Coronary artery (tissue), 2 donors: ENCODE measurements at regions not wholly inside any gene's neighbourhood (a gene's known extent, or its start where the extent isn't known, plus 50 kb on each side); places are given as distances from the start of the nearest gene placed in this dataset.
A peak's percentile ranks its signal among the peaks of the same experiment; 100 is the strongest.

Experiments
- DNase-seq: peaks from one replicate; pipeline ENCODE4 v3.0.0-alpha.2; 2017; ENCODE audit warnings: low spot score
- H3K27ac ChIP-seq, 2 donors: fragments of 200-600 bp; sonication (generic); one replicate each; pipeline ENCODE4 v1.5.1; 2016 to 2019
- H3K4me3 ChIP-seq: fragments of 200-600 bp; sonication (generic); 2 replicates; pipeline ENCODE4 v1.5.1; 2016; ENCODE audit warnings: mild to moderate bottlenecking, moderate library complexity
- TF ChIP-seq, protein P1 (sequence below): fragments of 200-600 bp; sonication (generic); IDR thresholded peaks from one replicate; pipeline ENCODE4 v1.5.1; 2019; ENCODE audit warnings: antibody characterized with exemption

DNA sequence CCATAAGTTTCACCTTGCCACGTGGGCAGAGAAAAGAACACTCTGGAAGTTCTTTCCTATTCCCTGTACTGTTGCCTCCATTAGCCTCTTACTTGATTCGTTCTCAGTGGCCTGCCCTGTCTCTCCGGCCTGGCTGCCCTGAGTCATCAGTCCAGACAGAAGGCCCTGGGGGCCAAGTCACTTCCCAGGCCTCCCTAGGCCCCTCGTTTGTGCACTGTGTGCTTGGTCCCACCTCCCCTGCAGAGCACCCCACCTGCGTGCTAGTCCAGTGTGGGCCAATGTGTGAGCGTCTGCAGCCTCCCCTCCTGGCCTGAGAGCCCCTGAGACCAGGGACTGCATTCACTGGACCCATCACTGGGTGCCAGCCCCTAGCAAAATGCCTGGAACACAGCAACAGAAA is 191.2 kb upstream of the RREB1 start:
- Histone ChIP-seq H3K4me3 (no peak overlapping the region), H3K27ac (peak overlapping the region in 1 of 2 donors; percentile 70)
- DNase-seq, result no peak
- TF ChIP-seq, protein P1, sequence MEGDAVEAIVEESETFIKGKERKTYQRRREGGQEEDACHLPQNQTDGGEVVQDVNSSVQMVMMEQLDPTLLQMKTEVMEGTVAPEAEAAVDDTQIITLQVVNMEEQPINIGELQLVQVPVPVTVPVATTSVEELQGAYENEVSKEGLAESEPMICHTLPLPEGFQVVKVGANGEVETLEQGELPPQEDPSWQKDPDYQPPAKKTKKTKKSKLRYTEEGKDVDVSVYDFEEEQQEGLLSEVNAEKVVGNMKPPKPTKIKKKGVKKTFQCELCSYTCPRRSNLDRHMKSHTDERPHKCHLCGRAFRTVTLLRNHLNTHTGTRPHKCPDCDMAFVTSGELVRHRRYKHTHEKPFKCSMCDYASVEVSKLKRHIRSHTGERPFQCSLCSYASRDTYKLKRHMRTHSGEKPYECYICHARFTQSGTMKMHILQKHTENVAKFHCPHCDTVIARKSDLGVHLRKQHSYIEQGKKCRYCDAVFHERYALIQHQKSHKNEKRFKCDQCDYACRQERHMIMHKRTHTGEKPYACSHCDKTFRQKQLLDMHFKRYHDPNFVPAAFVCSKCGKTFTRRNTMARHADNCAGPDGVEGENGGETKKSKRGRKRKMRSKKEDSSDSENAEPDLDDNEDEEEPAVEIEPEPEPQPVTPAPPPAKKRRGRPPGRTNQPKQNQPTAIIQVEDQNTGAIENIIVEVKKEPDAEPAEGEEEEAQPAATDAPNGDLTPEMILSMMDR, result no peak

GRCh38 chr6:6918216-6918983 is 189.4 kb upstream of the RREB1 start:
- TF ChIP-seq, protein P1, result no peak
- DNase-seq, result no peak
- Histone ChIP-seq H3K27ac (no peak overlapping the region), H3K4me3 (no peak overlapping the region)

DNA sequence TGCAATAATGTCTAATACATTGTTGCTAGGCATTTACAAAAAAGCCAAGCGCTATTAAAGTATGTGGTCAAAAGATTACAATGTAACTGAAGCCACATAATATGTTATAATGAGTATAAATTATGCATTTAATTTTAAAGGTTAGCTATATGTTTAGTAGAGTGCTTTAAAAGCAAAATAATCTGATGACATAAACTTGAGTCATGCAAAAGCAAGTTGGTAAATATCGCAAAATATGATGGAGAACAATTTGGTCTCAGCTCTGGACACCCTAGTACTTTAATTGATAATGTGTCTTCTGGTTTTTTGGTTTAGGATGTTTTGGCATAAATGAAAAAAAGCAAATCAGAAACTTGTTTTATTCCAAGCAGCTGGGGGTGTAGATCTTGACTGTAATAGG is 188.6 kb upstream of the RREB1 start:
- Histone ChIP-seq H3K27ac (no peak overlapping the region), H3K4me3 (no peak overlapping the region)
- TF ChIP-seq, protein P1, result no peak
- no peak for DNase-seq

DNA sequence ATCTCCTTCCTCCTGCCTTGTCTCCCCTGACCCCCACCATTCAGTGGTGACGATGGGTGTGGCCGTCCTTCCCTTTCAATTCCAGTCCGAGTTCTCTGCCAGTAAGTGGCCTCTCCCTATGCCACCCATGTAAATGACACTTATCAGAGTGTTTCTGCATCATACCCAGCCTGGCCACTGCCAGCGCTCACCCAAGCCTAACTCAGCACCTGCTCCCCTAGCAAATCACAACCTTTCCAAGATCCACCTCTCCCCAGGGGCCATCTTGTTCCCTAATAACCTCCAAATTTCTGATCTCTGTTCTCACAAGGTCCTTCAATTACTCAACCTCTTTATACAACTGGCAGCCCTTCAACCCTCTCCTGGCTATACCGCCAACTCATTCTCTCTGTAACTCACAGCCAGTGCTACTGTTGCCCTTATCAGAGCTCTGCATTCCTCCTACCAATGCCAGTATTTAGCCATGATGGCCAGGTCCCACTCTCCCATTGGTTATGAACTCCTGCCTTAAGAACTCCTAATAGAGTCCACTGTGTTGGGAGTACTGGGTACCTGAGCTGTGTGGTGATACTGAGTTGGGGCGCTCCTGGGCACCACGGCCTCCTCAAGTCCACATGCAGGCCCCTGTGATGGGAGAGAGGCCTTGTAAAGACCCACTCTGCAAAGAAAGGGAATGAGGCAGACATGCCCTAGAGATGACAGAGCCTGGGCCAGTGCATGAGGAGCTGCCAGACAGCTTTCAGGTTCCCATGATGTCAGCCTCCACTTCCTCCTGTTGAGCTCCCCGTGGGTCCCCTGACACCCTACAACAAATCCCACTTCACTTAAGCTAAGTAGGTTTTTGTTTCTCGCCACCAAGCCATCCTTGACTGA is 187.4 kb upstream of the RREB1 start:
- Histone ChIP-seq H3K4me3 (no peak overlapping the region), H3K27ac (no peak overlapping the region)
- DNase-seq, result no peak
- TF ChIP-seq, protein P1, result no peak

GRCh38 chr6:6920987-6921313 is 186.8 kb upstream of the RREB1 start:
- Histone ChIP-seq H3K27ac (no peak overlapping the region), H3K4me3 (no peak overlapping the region)
- TF ChIP-seq, protein P1, result no peak
- no peak for DNase-seq

DNA sequence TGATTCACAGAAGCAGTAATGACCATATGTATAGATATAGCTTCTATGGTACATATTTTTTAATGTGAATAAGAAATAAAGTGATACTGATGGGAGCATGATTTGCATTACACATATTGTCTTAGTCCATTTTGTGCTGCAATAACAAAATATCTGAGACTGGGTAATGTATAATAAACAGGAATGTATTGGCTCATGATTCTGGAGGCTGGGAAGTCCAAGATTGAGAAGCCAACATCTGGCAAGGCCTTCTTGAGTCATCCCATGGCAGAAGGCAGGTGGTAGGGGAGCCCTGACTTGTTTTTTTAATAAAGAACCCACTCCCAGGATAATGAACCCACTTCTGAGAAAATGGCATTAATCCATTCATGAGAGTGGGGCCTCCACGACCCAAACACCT is 185.6 kb upstream of the RREB1 start:
- Histone ChIP-seq H3K4me3 (no peak overlapping the region), H3K27ac (no peak overlapping the region)
- TF ChIP-seq, protein P1, result no peak
- no peak for DNase-seq

DNA sequence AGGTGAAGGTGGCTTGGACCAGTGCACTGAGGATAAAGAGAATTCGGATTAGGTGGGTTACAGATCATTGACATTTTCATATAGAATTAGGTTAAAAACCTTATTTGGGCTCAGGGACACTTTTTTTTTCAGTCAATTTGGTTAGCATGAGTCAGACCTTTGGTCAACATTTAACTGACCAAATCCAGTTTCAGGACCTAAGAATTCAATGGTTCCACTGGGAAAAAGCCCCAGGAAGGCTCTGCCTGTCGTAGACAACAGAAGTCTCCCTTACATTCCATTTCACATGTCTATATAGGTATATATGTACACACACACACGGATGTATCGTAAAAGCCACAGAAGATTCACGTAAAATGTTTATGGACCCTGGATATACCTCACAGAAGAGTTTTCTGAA is 184.2 kb upstream of the RREB1 start:
- DNase-seq, result no peak
- no peak overlapping the region for H3K4me3 ChIP-seq
- no peak overlapping the region for H3K27ac ChIP-seq
- TF ChIP-seq, protein P1, result no peak
